HG03439 (cell line): ENCODE measurements at regions not wholly inside any gene's neighbourhood (a gene's known extent, or its start where the extent isn't known, plus 50 kb on each side); places are given as distances from the start of the nearest gene placed in this dataset.
A peak's percentile ranks its signal among the peaks of the same experiment; 100 is the strongest.
"Not testable (repeated sequence)": the region's sequence is repeated elsewhere in the genome, so short reads cannot be mapped to it uniquely, and the experiment has no call there.

Experiments
- ATAC-seq: cut with Tn5 transposase; IDR thresholded peaks from one replicate; pipeline ENCODE4 v1.9.1; 2021; ENCODE audit warnings: mild to moderate bottlenecking, moderate library complexity; ENCODE audit not compliant: unreplicated experiment

GRCh38 chr5:168140241-168140640 lies 151.2 kb upstream of the WWC1 start:
- ATAC-seq = no peak

GRCh38 chr5:168142402-168142801 lies 149.0 kb upstream of the WWC1 start:
- no peak for ATAC-seq

- ATAC-seq = not testable (repeated sequence)
Observed at GRCh38 chr5:168143521-168143920, 147.9 kb upstream of the WWC1 start.

- no peak for ATAC-seq
Observed at GRCh38 chr5:168147106-168147505, 144.3 kb upstream of the WWC1 start.

GRCh38 chr5:168147568-168148360 lies 143.7 kb upstream of the WWC1 start:
- ATAC-seq = no peak

GRCh38 chr5:168151041-168151440 lies 140.4 kb upstream of the WWC1 start:
- ATAC-seq = peak; percentile 49

- ATAC-seq = no peak
Observed at GRCh38 chr5:168152660-168153059, 138.8 kb upstream of the WWC1 start.

GRCh38 chr5:168153263-168153875 lies 138.1 kb upstream of the WWC1 start:
- ATAC-seq = no peak

- ATAC-seq = no peak
Observed at GRCh38 chr5:168153876-168154270, 137.6 kb upstream of the WWC1 start.

GRCh38 chr5:168155585-168155984 lies 135.9 kb upstream of the WWC1 start:
- no peak for ATAC-seq

GRCh38 chr5:168156170-168156569 lies 135.3 kb upstream of the WWC1 start:
- ATAC-seq = no peak

GRCh38 chr5:168157141-168157540 lies 134.3 kb upstream of the WWC1 start:
- ATAC-seq = no peak

- no peak for ATAC-seq
Observed at GRCh38 chr5:168159425-168159824, 132.0 kb upstream of the WWC1 start.

GRCh38 chr5:168162464-168162863 lies 129.0 kb upstream of the WWC1 start:
- no peak for ATAC-seq

GRCh38 chr5:168163966-168164365 lies 127.5 kb upstream of the WWC1 start:
- no peak for ATAC-seq

GRCh38 chr5:168165221-168165914 lies 126.1 kb upstream of the WWC1 start:
- ATAC-seq = no peak

GRCh38 chr5:168165977-168166376 lies 125.5 kb upstream of the WWC1 start:
- no peak for ATAC-seq

GRCh38 chr5:168167338-168167737 lies 124.1 kb upstream of the WWC1 start:
- no peak for ATAC-seq

- no peak for ATAC-seq
Observed at GRCh38 chr5:168168978-168169698, 122.3 kb upstream of the WWC1 start.

- ATAC-seq = no peak
Observed at GRCh38 chr5:168169791-168170190, 121.7 kb upstream of the WWC1 start.
